ENCODE measurements at regions not wholly inside any gene's neighbourhood (a gene's known extent, or its start where the extent isn't known, plus 50 kb on each side); places are given as distances from the start of the nearest gene placed in this dataset.

DNA sequence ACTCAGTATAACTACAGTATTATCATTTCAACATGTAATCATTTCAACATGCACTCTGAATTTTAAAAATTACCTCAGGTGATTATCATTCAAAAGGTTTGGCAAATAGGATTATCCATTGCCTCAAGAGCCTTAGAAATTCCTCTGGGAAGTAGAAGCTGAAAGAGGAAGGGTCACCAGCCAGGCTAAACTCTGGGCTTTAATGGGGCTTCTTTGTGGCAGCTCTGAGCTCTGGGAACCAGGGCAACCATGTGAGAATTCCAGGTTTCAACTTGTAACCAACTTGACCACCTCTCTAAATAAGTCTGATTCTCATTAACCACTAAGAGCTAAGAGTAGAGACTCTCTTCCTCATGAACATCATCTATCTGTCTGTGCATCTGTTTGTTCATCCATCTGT lies 117.2 kb upstream of the MED14 start:
- Histone ChIP-seq H3K9me3 (no peaks in the 10 kb centered on the region), H3K27me3 (ENCODE audit: insufficient read depth) (0 out of 2 replicates have a peak, but pooled peaks cover 7% of the 10 kb centered on the region), H3K4me3 (ENCODE audit: low read depth in 2 of 2, low read length in 1 of 2) (no peak overlapping the region), H3K79me2 (ENCODE audit: insufficient read depth) (no peaks in the 10 kb centered on the region), H3K9me2 (no peaks in the 10 kb centered on the region), H3F3A (replicated peaks; ENCODE audit: insufficient read depth) (no peaks in the 10 kb centered on the region), H2AFZ (ENCODE audit: low read depth) (no peak overlapping the region), H4K20me1 (ENCODE audit: insufficient read depth) (no peaks in the 10 kb centered on the region), H3K27ac (ENCODE audit: low read depth in 2 of 2, low read length in 1 of 2) (no peak overlapping the region), H3K4me1 (ENCODE audit: control insufficient read depth in 1 of 2, insufficient read depth in 2 of 2, low read depth in 1 of 2, low read length in 1 of 2) (no peaks in the 10 kb centered on the region), H3K4me2 (no peak overlapping the region), H3K9ac (no peak overlapping the region), H3K36me3 (replicated peaks in 1 of 2; ENCODE audit: control insufficient read depth in 1 of 2, insufficient read depth in 2 of 2, low read length in 1 of 2) (no peaks in the 10 kb centered on the region)
- ChIA-PET CTCF (no interaction called here), POLR2A (no interaction called here)
- DNase-seq, result no peak
- TF ChIP-seq RAD21 (IDR thresholded peaks at IDR 0.05; ENCODE audit: low read length), result no peak
- TF ChIP-seq FOXJ3 (CRISPR knock-in tag; IDR thresholded peaks at IDR 0.05), result no peak
- TF ChIP-seq, protein P1, sequence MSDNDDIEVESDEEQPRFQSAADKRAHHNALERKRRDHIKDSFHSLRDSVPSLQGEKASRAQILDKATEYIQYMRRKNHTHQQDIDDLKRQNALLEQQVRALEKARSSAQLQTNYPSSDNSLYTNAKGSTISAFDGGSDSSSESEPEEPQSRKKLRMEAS (IDR thresholded peaks at IDR 0.05; ENCODE audit: low read depth), result no peak
- no peak for TF ChIP-seq FOXM1 (IDR thresholded peaks at IDR 0.05; ENCODE audit: low read depth)
- TF ChIP-seq TCF12 (IDR thresholded peaks at IDR 0.05), result no peak
- TF ChIP-seq GABPA (IDR thresholded peaks at IDR 0.05; ENCODE audit: low read depth), result no peak
- TF ChIP-seq, protein P2, sequence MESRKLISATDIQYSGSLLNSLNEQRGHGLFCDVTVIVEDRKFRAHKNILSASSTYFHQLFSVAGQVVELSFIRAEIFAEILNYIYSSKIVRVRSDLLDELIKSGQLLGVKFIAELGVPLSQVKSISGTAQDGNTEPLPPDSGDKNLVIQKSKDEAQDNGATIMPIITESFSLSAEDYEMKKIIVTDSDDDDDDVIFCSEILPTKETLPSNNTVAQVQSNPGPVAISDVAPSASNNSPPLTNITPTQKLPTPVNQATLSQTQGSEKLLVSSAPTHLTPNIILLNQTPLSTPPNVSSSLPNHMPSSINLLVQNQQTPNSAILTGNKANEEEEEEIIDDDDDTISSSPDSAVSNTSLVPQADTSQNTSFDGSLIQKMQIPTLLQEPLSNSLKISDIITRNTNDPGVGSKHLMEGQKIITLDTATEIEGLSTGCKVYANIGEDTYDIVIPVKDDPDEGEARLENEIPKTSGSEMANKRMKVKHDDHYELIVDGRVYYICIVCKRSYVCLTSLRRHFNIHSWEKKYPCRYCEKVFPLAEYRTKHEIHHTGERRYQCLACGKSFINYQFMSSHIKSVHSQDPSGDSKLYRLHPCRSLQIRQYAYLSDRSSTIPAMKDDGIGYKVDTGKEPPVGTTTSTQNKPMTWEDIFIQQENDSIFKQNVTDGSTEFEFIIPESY (IDR thresholded peaks at IDR 0.05; ENCODE audit: borderline replicate concordance, low read depth), result no peak
- no peak for TF ChIP-seq TEAD4 (IDR thresholded peaks at IDR 0.05; ENCODE audit: borderline replicate concordance, insufficient read depth)
- TF ChIP-seq, protein P3, sequence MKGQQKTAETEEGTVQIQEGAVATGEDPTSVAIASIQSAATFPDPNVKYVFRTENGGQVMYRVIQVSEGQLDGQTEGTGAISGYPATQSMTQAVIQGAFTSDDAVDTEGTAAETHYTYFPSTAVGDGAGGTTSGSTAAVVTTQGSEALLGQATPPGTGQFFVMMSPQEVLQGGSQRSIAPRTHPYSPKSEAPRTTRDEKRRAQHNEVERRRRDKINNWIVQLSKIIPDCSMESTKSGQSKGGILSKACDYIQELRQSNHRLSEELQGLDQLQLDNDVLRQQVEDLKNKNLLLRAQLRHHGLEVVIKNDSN (IDR thresholded peaks at IDR 0.05; ENCODE audit: borderline replicate concordance, low read depth), result no peak

DNA sequence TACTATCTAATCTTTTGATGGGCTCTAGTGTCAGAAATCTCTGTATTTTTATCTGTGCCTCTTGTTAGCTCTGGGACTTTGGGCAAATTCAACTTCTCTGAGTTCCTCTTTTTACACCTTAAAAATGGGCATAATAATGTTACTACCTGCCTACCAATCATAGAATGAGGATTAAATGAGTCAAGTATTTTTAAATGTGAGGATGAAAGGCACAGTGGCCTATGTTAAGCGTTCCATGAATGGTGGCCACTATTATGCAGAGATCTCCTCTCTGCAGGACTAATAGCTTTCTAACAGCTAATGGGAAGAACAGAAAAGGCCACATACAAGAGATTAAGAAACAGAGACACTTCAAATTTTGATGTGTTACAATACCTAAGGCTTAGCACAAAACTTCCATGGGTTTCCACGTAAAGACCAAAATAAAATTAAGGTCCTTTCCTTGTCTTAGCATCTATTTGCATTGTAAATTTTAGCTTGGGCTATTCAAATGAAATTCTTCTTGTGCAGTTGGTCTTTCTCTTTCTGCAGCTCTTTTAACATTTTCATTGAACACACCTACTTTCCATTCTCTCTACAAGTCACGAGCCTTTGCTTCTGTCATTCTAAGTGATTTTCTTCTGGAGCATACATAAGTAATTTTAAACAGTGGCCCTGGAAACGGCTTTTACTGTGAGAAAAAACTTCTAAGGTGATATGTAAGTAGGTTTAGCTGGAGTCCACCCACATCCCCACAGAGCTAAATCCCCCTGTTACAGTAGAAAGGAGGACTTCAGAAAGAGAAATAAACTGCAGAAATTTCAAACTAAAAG lies 117.9 kb upstream of the MED14 start:
- CTCF ChIA-PET, result no interaction called here

More for the DNA sequence above, 117.9 kb upstream of the MED14 start:
- no peak overlapping the region for H3K9ac ChIP-seq
- no peak for TF ChIP-seq NFIC (IDR thresholded peaks at IDR 0.05; ENCODE audit: borderline replicate concordance)
- no peak for TF ChIP-seq TCF12 (IDR thresholded peaks at IDR 0.05)
- TF ChIP-seq RXRA (IDR thresholded peaks at IDR 0.05; ENCODE audit: borderline replicate concordance, low read depth), result no peak
- no peak for TF ChIP-seq RCOR1 (IDR thresholded peaks at IDR 0.05; ENCODE audit: low read length)
- H3K27me3 ChIP-seq (ENCODE audit: insufficient read depth), result 0 out of 2 replicates have a peak, but pooled peaks cover 7% of the 10 kb centered on the region
- H3K4me1 ChIP-seq (ENCODE audit: control insufficient read depth in 1 of 2, insufficient read depth in 2 of 2, low read depth in 1 of 2, low read length in 1 of 2), result no peaks in the 10 kb centered on the region
- no peak overlapping the region for H3K4me2 ChIP-seq
- no peak overlapping the region for H2AFZ ChIP-seq (ENCODE audit: low read depth)
- no peak for DNase-seq
- H3F3A ChIP-seq (replicated peaks; ENCODE audit: insufficient read depth), result no peaks in the 10 kb centered on the region
- H3K36me3 ChIP-seq (replicated peaks in 1 of 2; ENCODE audit: control insufficient read depth in 1 of 2, insufficient read depth in 2 of 2, low read length in 1 of 2), result no peaks in the 10 kb centered on the region
- POLR2A ChIA-PET, result no interaction called here
- H3K9me3 ChIP-seq, result no peaks in the 10 kb centered on the region
- no peaks in the 10 kb centered on the region for H3K79me2 ChIP-seq (ENCODE audit: insufficient read depth)
- H3K4me3 ChIP-seq (ENCODE audit: low read depth in 2 of 2, low read length in 1 of 2), result no peak overlapping the region
- no peaks in the 10 kb centered on the region for H3K9me2 ChIP-seq
- no peak overlapping the region for H3K27ac ChIP-seq (ENCODE audit: low read depth in 2 of 2, low read length in 1 of 2)
- 43% methylated on average over 4 of the region's 4 CpGs for WGBS (ENCODE audit: low lambda C conversion rate)
- no peaks in the 10 kb centered on the region for H4K20me1 ChIP-seq (ENCODE audit: insufficient read depth)
